GM12878 (cell line): ENCODE measurements at regions not wholly inside any gene's neighbourhood (a gene's known extent, or its start where the extent isn't known, plus 50 kb on each side); places are given as distances from the start of the nearest gene placed in this dataset.

Experiments
- ATAC-seq: fragments of 200-7000 bp; cut with Tn5 transposase; 3 replicates; pipeline ENCODE4 v1.9.1; 2020; ENCODE audit warnings: mild to moderate bottlenecking, moderate library complexity
- BruUV-seq: library from RNA; stranded (reverse); fragments of 400-500 nt; replicated peaks from 2 replicates; lab custom pipeline; 2021; lab: Mats Ljungman, UMichigan
- CTCF ChIA-PET: fragments of 300-600 bp; sonication (Branson Sonifier 250); formaldehyde crosslinking; extraction: SDS; loops from one replicate; lab custom pipeline; 2021; ENCODE audit warnings: inconsistent platforms; lab: Yijun Ruan, JAX
- POLR2A ChIA-PET: fragments of 350-600 bp; formaldehyde crosslinking; extraction: SDS; loops from one replicate; lab custom pipeline; 2021; ENCODE audit warnings: inconsistent platforms; lab: Charles Lee
- RAD21 ChIA-PET: fragments of 300-600 bp; sonication (Branson Sonifier 250); formaldehyde crosslinking; loops from one replicate; lab custom pipeline; 2023; ENCODE audit warnings: antibody characterized with exemption; ENCODE audit not compliant: unreplicated experiment; lab: Charles Lee
- SMC1A ChIA-PET: fragments of 300-600 bp; sonication (Branson Sonifier 250); formaldehyde crosslinking; loops from one replicate; lab custom pipeline; 2023; ENCODE audit not compliant: unreplicated experiment, uncharacterized antibody; lab: Charles Lee
- DNase-seq: peaks from one replicate; pipeline ENCODE4 v3.0.0-alpha.2; 2011; ENCODE audit warnings: low read depth, low spot score
- FAIRE-seq: peaks from 3 replicates; lab custom pipeline; 2011; peaks lifted over from hg19 to GRCh38; lab: Jason Lieb, UNC
- H2AFZ ChIP-seq: 2 replicates; pipeline ENCODE4 v1.6.0; 2011; ENCODE audit warnings: low read depth, low read length, control low read depth; ENCODE audit not compliant: control insufficient read depth
- H3K27ac ChIP-seq: 2 replicates; pipeline ENCODE4 v1.5.1; 2011; ENCODE audit warnings: control low read depth; ENCODE audit not compliant: control insufficient read depth, insufficient read depth
- H3K27me3 ChIP-seq, 2 experiments: replicated peaks in 1 of 2; 2 replicates each; pipeline versions ENCODE4 v1.6.0 to v1.6.1; 2011; ENCODE audit warnings: low read length in 1 of 2; ENCODE audit not compliant: control insufficient read depth in 2 of 2, insufficient read depth in 2 of 2
- H3K36me3 ChIP-seq, 2 experiments: 2 replicates each; pipeline ENCODE4 v1.5.1; 2011; ENCODE audit warnings: low read length in 1 of 2; ENCODE audit not compliant: control insufficient read depth in 2 of 2, insufficient read depth in 2 of 2
- H3K4me1 ChIP-seq: 2 replicates; pipeline ENCODE4 v1.6.1; 2011; ENCODE audit warnings: mild to moderate bottlenecking, low read length, moderate library complexity, mixed read lengths; ENCODE audit not compliant: control insufficient read depth, insufficient read depth
- H3K4me2 ChIP-seq: 2 replicates; pipeline ENCODE4 v1.6.0; 2011; ENCODE audit warnings: control low read depth; ENCODE audit not compliant: control insufficient read depth, insufficient read depth
- H3K4me3 ChIP-seq: fragments of 200-600 bp; sonication (generic); 2 replicates; pipeline ENCODE4 v1.5.1; 2016
- H3K79me2 ChIP-seq: 2 replicates; pipeline ENCODE4 v1.6.0; 2011; ENCODE audit warnings: low read length; ENCODE audit not compliant: control insufficient read depth, insufficient read depth
- H3K9ac ChIP-seq: 2 replicates; pipeline ENCODE4 v1.8.0; 2011; ENCODE audit warnings: low read length, control low read depth, mixed read lengths; ENCODE audit not compliant: control insufficient read depth, insufficient read depth
- H3K9me3 ChIP-seq: replicated peaks from 3 replicates; pipeline ENCODE4 v1.5.1; 2011; ENCODE audit warnings: mild to moderate bottlenecking, low read length; ENCODE audit not compliant: control insufficient read depth, insufficient read depth
- H4K20me1 ChIP-seq: 2 replicates; pipeline ENCODE4 v1.6.0; 2011; ENCODE audit not compliant: control insufficient read depth, insufficient read depth
- NBN ChIP-seq: fragments of 450-650 bp; IDR thresholded peaks from 2 replicates; pipeline ENCODE4 v1.6.1; 2016
- NR2C1 ChIP-seq: fragments of 450-650 bp; IDR thresholded peaks from 2 replicates; pipeline ENCODE4 v1.6.1; 2017; ENCODE audit warnings: antibody characterized with exemption, mild to moderate bottlenecking, moderate library complexity
- SMARCA5 ChIP-seq: fragments of 450-650 bp; IDR thresholded peaks from 2 replicates; pipeline ENCODE4 v1.6.1; 2017; ENCODE audit warnings: mild to moderate bottlenecking
- SREBF2 ChIP-seq: IDR thresholded peaks from 2 replicates; pipeline ENCODE4 v1.6.1; 2012; ENCODE audit warnings: mild to moderate bottlenecking, low read length
- ZNF207 ChIP-seq: fragments of 450-650 bp; IDR thresholded peaks from 2 replicates; pipeline ENCODE4 v1.6.1; 2014; ENCODE audit warnings: antibody characterized with exemption, mild to moderate bottlenecking, borderline replicate concordance
- ZSCAN29 ChIP-seq: fragments of 450-650 bp; IDR thresholded peaks from 2 replicates; pipeline ENCODE4 v1.6.1; 2017; ENCODE audit warnings: mild to moderate bottlenecking, moderate library complexity
- WGBS: methylation state at CpG from one replicate; pipeline ENCODE4 v1.1.6; 2016; ENCODE audit warnings: low lambda C conversion rate; ENCODE audit not compliant: insufficient replicate concordance, insufficient coverage; ENCODE audit errors: missing lambda C conversion rate; 5-methylcytosine and 5-hydroxymethylcytosine counted together
- in situ Hi-C: fragments of 300-500 bp; cut with MboI; formaldehyde crosslinking; loops from 9 replicates; pipeline ENCODE4 v1.14.3; 2018; ENCODE audit warnings: mixed read lengths
- intact Hi-C: fragments of 100-400 bp; cut with micrococcal nuclease; formaldehyde crosslinking; loops from one replicate; pipeline ENCODE4 v1.14.2; 2022; ENCODE audit not compliant: unreplicated experiment
- TF ChIP-seq, protein P1 (sequence below): IDR thresholded peaks from 2 replicates; pipeline ENCODE4 v1.6.1; 2011; ENCODE audit warnings: low read depth, mild to moderate bottlenecking, low read length, moderate library complexity, borderline replicate concordance; ENCODE audit errors: extremely low read depth

DNA sequence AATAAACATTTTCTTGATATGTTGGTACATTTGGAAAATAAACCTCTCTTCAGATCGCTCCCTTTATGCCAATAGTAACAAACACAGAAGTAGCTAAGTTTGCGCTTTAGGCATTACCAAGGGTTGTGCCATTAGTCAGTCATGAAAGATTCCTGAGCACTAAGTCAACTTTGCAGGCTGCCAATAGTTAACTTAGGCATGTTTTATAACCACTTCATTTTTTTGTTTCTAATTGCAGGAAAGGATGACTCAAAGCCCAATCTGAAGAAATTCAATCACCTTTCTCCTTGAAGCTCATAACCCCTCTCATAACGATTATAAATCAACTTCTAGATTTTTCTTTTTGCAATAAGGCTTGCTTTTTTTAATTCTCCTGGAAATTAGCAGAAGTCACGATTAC lies 517.0 kb downstream of the AGTPBP1 start (continued):
- TF ChIP-seq, protein P1, sequence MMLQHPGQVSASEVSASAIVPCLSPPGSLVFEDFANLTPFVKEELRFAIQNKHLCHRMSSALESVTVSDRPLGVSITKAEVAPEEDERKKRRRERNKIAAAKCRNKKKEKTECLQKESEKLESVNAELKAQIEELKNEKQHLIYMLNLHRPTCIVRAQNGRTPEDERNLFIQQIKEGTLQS: no peak
- TF ChIP-seq ZSCAN29 (no peak), NR2C1 (no peak)
- TF ChIP-seq, all 136 proteins: peak for 0

DNA sequence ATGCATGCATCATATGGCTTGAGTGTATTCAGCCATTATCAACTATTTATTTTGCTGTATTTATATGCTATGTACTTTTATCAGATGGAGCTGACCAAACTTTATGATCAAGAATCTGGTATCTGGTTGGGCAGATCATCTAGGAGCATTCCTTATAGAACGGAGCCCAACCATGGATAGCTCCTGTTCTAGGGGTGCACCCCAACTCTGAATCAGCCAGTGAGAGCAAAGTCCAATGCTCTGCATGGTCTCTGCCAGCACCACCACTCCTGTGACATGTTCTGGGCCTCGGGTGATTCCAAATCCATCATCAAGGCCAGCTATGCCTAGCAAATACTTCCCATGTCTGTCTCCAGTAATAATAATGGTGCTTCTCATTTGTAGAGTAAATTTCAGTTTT lies 517.5 kb downstream of the AGTPBP1 start:
- ChIA-PET SMC1A (interaction anchor here (0.6 kb wide), 1 partner anchor 1192 kb away, joined by 3 read pairs; no protein-coding TSS in a partner anchor), RAD21 (no interaction called here), CTCF (no interaction called here), POLR2A (no interaction called here)
- no peak overlapping the region for H3K4me3 ChIP-seq
- no peak overlapping the region for H3K9ac ChIP-seq
- no peaks in the 10 kb centered on the region for H3K4me1 ChIP-seq
- FAIRE-seq (no peak), DNase-seq (no peak), ATAC-seq (no peak)
- no peak for TF ChIP-seq SMARCA5
- no peak for TF ChIP-seq ZNF207
- no peak for TF ChIP-seq SREBF2
- no peak for TF ChIP-seq NBN
- in situ Hi-C loops: no loop called here
- no peaks in the 10 kb centered on the region for H4K20me1 ChIP-seq
- no peaks in the 10 kb centered on the region for H3K79me2 ChIP-seq
- H2AFZ ChIP-seq: no peak overlapping the region
- no peaks in the 10 kb centered on the region; a peak in 1 of 4 replicates for H3K27me3 ChIP-seq
- intact Hi-C loops: no loop called here
- 31% methylated on average over 2 of the region's 2 CpGs for WGBS
- no TSS peak for BruUV-seq
- no peak overlapping the region for H3K27ac ChIP-seq
- no peaks in the 10 kb centered on the region for H3K36me3 ChIP-seq
- no peaks in the 10 kb centered on the region for H3K9me3 ChIP-seq
- H3K4me2 ChIP-seq: no peak overlapping the region
